ENCODE measurements at regions not wholly inside any gene's neighbourhood (a gene's known extent, or its start where the extent isn't known, plus 50 kb on each side); places are given as distances from the start of the nearest gene placed in this dataset.

GRCh38 chr2:76252704-76253103 lies 542.0 kb upstream of the GCFC2 start:
- no peak overlapping the region for H3K4me3 ChIP-seq (replicated peaks in 1 of 2; ENCODE audit: low read depth in 2 of 2, low read length in 2 of 2)
- TF ChIP-seq, protein P1, sequence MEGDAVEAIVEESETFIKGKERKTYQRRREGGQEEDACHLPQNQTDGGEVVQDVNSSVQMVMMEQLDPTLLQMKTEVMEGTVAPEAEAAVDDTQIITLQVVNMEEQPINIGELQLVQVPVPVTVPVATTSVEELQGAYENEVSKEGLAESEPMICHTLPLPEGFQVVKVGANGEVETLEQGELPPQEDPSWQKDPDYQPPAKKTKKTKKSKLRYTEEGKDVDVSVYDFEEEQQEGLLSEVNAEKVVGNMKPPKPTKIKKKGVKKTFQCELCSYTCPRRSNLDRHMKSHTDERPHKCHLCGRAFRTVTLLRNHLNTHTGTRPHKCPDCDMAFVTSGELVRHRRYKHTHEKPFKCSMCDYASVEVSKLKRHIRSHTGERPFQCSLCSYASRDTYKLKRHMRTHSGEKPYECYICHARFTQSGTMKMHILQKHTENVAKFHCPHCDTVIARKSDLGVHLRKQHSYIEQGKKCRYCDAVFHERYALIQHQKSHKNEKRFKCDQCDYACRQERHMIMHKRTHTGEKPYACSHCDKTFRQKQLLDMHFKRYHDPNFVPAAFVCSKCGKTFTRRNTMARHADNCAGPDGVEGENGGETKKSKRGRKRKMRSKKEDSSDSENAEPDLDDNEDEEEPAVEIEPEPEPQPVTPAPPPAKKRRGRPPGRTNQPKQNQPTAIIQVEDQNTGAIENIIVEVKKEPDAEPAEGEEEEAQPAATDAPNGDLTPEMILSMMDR (IDR thresholded peaks at IDR 0.05; ENCODE audit: low read depth, low read length), result no peak
- DNase-seq (ENCODE audit: low read depth in 2 of 2), result no peak

DNA sequence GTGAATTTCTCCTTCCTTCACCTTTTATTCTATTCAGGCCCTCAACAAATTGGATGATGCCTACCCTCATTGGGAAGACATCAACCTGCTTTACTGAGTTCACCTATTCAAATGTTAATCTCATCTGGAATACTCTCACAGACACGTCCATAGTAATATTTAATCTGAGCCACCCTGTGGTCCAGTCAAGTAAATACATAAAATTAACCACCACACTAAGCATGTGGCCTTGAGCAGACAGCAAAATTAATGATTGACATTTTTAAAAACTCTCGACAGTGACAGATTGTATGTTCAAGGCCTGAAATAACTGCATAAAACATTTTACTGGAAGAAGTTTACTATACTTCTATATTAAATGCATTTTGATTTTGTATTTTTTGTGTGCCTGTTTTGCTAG lies 540.6 kb upstream of the GCFC2 start:
- TF ChIP-seq, protein P1 (IDR thresholded peaks at IDR 0.05; ENCODE audit: low read depth, low read length), result no peak

GRCh38 chr2:76247006-76247405 lies 536.3 kb upstream of the GCFC2 start:
- no peak overlapping the region for H3K4me3 ChIP-seq (replicated peaks in 1 of 2; ENCODE audit: low read depth in 2 of 2, low read length in 2 of 2)
- no peak for DNase-seq (ENCODE audit: low read depth in 2 of 2)
- TF ChIP-seq, protein P1 (IDR thresholded peaks at IDR 0.05; ENCODE audit: low read depth, low read length), result no peak

More for the DNA sequence above, 540.6 kb upstream of the GCFC2 start:
- no peak overlapping the region for H3K4me3 ChIP-seq (replicated peaks in 1 of 2; ENCODE audit: low read depth in 2 of 2, low read length in 2 of 2)
- no peak for DNase-seq (ENCODE audit: low read depth in 2 of 2)

GRCh38 chr2:76211991-76212985 lies 501.6 kb upstream of the GCFC2 start:
- H3K4me3 ChIP-seq (replicated peaks in 1 of 2; ENCODE audit: low read depth in 2 of 2, low read length in 2 of 2), result no peak overlapping the region
- no peak for DNase-seq (ENCODE audit: low read depth in 2 of 2)
- TF ChIP-seq, protein P1 (IDR thresholded peaks at IDR 0.05; ENCODE audit: low read depth, low read length), result no peak

GRCh38 chr2:76210551-76210950 lies 499.8 kb upstream of the GCFC2 start:
- H3K4me3 ChIP-seq (replicated peaks in 1 of 2; ENCODE audit: low read depth in 2 of 2, low read length in 2 of 2), result no peak overlapping the region
- TF ChIP-seq, protein P1 (IDR thresholded peaks at IDR 0.05; ENCODE audit: low read depth, low read length), result no peak
- DNase-seq (ENCODE audit: low read depth in 2 of 2), result no peak

- no peak for DNase-seq (ENCODE audit: low read depth in 2 of 2)
- no peak overlapping the region for H3K4me3 ChIP-seq (replicated peaks in 1 of 2; ENCODE audit: low read depth in 2 of 2, low read length in 2 of 2)
- TF ChIP-seq, protein P1 (IDR thresholded peaks at IDR 0.05; ENCODE audit: low read depth, low read length), result no peak
Measured at GRCh38 chr2:76204048-76204447, 493.3 kb upstream of the GCFC2 start.

Data from cardiac fibroblast (primary cell).